ENCODE measurements at regions not wholly inside any gene's neighbourhood (a gene's known extent, or its start where the extent isn't known, plus 50 kb on each side); places are given as distances from the start of the nearest gene placed in this dataset.

DNA sequence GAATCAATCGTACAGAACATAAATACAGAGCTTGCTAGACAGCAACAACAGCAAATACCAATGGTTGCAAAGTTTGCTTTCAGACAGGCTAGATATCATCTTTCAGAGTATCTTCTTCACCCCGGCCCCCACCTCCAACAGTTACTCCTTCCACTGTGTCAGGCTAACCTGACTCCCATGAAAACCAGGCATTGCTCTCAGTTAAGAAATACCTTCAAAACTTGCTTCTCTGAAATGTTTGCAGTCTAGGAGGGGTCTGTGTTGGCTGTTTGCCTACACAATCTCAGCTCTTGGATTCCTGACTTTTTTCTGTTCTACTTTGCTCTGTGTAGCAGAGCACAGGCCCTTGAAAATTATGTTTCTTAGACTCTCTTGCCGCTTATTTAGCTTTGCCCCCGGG, 599.5 kb upstream of the SYT4 start:
- Mint-ChIP-seq H3K27ac (peak overlapping the region; percentile 1), H3K36me3 (no peaks in the 10 kb centered on the region), H3K4me1 (ENCODE audit: unreplicated experiment) (peaks cover 26% of the 10 kb centered on the region), H3K27me3 (no peaks in the 10 kb centered on the region), H3K4me3 (peak overlapping the region; percentile 66), H3K9me3 (peaks cover 4% of the 10 kb centered on the region)
- TF ChIP-seq, protein P1, sequence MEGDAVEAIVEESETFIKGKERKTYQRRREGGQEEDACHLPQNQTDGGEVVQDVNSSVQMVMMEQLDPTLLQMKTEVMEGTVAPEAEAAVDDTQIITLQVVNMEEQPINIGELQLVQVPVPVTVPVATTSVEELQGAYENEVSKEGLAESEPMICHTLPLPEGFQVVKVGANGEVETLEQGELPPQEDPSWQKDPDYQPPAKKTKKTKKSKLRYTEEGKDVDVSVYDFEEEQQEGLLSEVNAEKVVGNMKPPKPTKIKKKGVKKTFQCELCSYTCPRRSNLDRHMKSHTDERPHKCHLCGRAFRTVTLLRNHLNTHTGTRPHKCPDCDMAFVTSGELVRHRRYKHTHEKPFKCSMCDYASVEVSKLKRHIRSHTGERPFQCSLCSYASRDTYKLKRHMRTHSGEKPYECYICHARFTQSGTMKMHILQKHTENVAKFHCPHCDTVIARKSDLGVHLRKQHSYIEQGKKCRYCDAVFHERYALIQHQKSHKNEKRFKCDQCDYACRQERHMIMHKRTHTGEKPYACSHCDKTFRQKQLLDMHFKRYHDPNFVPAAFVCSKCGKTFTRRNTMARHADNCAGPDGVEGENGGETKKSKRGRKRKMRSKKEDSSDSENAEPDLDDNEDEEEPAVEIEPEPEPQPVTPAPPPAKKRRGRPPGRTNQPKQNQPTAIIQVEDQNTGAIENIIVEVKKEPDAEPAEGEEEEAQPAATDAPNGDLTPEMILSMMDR (conservative IDR thresholded peaks at IDR 0.05) = no peak
- no peak for DNase-seq (ENCODE audit: extremely low spot score, unreplicated experiment)

DNA sequence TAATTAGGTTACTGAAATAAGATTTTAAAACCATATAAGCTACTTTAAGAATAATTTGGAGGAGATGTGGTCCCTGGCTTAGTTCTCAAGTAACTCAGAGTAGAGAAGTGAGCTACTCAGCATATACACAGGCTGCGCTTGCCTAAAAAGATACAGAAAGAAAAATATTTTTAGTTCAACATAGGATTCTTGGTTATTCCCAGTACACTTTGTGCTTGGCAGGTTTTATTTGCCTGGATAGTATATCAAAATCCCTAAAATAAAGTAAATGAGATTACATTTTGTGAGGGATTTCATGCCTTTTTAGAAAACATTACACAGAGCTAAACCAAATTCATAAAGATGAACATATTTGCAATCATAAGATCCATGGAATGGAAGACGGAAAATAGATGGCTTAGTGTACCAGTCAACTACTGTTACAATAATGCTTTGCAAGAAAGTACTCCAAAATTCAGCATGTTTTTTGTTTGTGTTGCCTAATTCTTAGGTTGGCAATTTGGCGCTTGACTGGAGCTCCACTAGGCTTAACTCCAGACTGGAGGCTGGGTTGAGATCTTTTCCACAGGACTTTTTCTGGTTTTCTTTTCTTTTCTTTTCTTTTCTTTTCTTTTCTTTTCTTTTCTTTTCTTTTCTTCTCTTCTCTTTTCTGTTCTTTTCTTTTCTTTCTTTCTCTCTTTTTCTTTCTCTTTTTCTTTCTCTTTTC, 600.5 kb upstream of the SYT4 start:
- Mint-ChIP-seq H3K27me3 (no peaks in the 10 kb centered on the region), H3K9me3 (peaks cover 4% of the 10 kb centered on the region), H3K4me3 (no peak overlapping the region), H3K4me1 (ENCODE audit: unreplicated experiment) (peaks cover 32% of the 10 kb centered on the region), H3K36me3 (no peaks in the 10 kb centered on the region), H3K27ac (no peak overlapping the region)
- no peak for DNase-seq (ENCODE audit: extremely low spot score, unreplicated experiment)
- TF ChIP-seq, protein P1 (conservative IDR thresholded peaks at IDR 0.05) = no peak

DNA sequence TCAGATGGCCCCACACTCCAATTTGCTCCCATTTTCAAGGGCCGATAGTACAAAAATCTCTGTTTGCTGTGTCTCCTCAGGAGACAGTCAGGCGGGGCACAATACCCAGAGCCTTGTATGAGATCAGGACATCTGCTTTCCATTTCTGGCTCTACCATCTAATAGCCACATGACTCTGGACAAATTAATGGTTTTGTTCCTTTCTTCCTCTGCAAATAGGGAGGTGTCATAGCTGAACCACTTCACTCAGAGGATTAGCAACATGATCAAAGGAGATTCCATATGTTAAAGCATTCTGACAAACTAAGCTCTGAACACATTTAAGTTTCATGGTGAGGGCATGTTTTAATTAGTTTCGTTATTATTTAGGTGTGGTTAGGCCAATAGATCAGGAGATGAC, 602.1 kb upstream of the SYT4 start:
- no peak overlapping the region for H3K4me3 Mint-ChIP-seq
- H3K27me3 Mint-ChIP-seq = no peaks in the 10 kb centered on the region
- no peaks in the 10 kb centered on the region for H3K36me3 Mint-ChIP-seq
- peaks cover 4% of the 10 kb centered on the region for H3K9me3 Mint-ChIP-seq
- H3K4me1 Mint-ChIP-seq (ENCODE audit: unreplicated experiment) = peaks cover 37% of the 10 kb centered on the region
- no peak overlapping the region for H3K27ac Mint-ChIP-seq
- TF ChIP-seq, protein P1 (conservative IDR thresholded peaks at IDR 0.05) = no peak
- DNase-seq (ENCODE audit: extremely low spot score, unreplicated experiment) = no peak

DNA sequence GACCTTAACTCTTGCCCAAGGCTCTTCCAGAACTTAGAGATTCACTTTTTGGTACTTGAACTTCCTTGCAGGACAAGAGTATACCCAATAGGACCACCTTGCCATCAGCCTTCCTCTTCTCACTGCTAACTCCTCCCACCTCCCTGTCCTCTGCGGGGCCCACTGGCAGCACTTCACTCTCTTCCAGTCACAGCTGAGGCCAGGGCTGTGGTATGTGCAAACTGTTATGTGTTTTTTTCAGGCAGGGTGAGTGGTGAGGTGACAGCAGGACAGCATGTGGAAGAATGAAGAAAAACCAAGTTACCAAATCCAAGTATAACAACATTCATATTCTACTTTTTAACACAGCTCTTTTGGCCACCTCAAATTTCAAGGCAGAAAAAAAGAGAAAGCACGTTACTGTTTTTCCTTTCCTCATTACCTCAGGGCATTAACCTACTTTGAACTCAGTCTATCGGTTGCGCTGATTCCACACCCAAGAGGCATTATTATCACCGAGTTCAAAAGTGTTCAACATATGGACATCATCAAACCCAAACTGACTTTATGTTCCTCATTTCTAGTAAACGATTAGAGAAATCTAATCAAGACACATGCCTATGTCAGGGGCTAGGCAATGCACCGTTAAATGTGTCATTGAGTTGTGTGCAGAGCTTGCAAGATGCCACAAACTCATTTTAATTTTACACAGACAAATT, 605.2 kb upstream of the SYT4 start:
- peaks cover 20% of the 10 kb centered on the region for H3K4me1 Mint-ChIP-seq (ENCODE audit: unreplicated experiment)
- peaks cover 4% of the 10 kb centered on the region for H3K9me3 Mint-ChIP-seq

DNA sequence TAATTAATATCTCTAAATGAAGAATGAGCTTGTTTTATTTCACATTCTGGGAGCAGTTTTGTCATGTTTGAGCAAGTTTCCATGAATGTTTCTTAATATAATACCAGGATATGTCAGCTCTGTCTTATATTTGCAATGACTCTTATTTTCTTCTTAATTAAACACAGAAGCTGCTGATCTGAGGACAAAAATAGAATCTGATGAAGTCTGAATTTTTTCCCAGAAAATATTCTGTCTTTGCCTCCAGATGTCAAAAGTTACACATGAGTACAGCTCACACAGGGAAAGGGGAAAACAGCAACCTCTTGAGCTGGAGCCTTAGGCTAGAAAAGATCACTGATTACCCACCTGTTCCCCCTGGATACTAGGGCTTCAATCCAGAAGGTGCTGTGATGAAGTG, 606.6 kb upstream of the SYT4 start:
- no peak for DNase-seq (ENCODE audit: extremely low spot score, unreplicated experiment)
- Mint-ChIP-seq H3K27ac (no peak overlapping the region), H3K4me3 (no peak overlapping the region), H3K27me3 (no peaks in the 10 kb centered on the region), H3K9me3 (peaks cover 4% of the 10 kb centered on the region), H3K4me1 (ENCODE audit: unreplicated experiment) (peaks cover 20% of the 10 kb centered on the region), H3K36me3 (no peaks in the 10 kb centered on the region)
- TF ChIP-seq, protein P1 (conservative IDR thresholded peaks at IDR 0.05) = no peak

More for the DNA sequence above, 605.2 kb upstream of the SYT4 start:
- Mint-ChIP-seq H3K27ac (no peak overlapping the region), H3K27me3 (no peaks in the 10 kb centered on the region), H3K4me3 (peak overlapping the region; percentile 55), H3K36me3 (no peaks in the 10 kb centered on the region)
- TF ChIP-seq, protein P1 (conservative IDR thresholded peaks at IDR 0.05) = no peak
- no peak for DNase-seq (ENCODE audit: extremely low spot score, unreplicated experiment)
